GM12872 (cell line): ENCODE measurements at regions not wholly inside any gene's neighbourhood (a gene's known extent, or its start where the extent isn't known, plus 50 kb on each side); places are given as distances from the start of the nearest gene placed in this dataset.

Experiments
- CTCF ChIP-seq: IDR thresholded peaks from 3 replicates; pipeline ENCODE4 v1.5.1; 2011; ENCODE audit warnings: low read depth, mild to moderate bottlenecking, low read length, moderate library complexity; ENCODE audit not compliant: insufficient read depth

- no peak for TF ChIP-seq CTCF
These were observed 360.7 kb downstream of the GPM6A start for GRCh38 chr4:175451238-175451965.

- no peak for TF ChIP-seq CTCF
These were observed 358.6 kb downstream of the GPM6A start for GRCh38 chr4:175453456-175453855.

- TF ChIP-seq CTCF, result no peak
These were observed 355.9 kb downstream of the GPM6A start for GRCh38 chr4:175456131-175456530.

GRCh38 chr4:175457956-175458355 is 354.1 kb downstream of the GPM6A start:
- TF ChIP-seq CTCF, result no peak

GRCh38 chr4:175459571-175459970 is 352.5 kb downstream of the GPM6A start:
- no peak for TF ChIP-seq CTCF

- TF ChIP-seq CTCF, result no peak
These were observed 351.6 kb downstream of the GPM6A start for GRCh38 chr4:175460414-175460813.

GRCh38 chr4:175469514-175469913 is 342.6 kb downstream of the GPM6A start:
- no peak for TF ChIP-seq CTCF
